Endothelial cell (in vitro differentiated cells): ENCODE measurements at regions not wholly inside any gene's neighbourhood (a gene's known extent, or its start where the extent isn't known, plus 50 kb on each side); places are given as distances from the start of the nearest gene placed in this dataset.

Experiments
- DNase-seq: peaks from one replicate; pipeline ENCODE4 v3.0.0; 2021; ENCODE audit warnings: low spot score
- H3K27ac Mint-ChIP-seq: one replicate; pipeline ENCODE4 v1.8.0; 2021; ENCODE audit warnings: mixed read lengths, inconsistent platforms; ENCODE audit not compliant: unreplicated experiment
- H3K27me3 Mint-ChIP-seq: one replicate; pipeline ENCODE4 v1.8.0; 2021; ENCODE audit warnings: mild to moderate bottlenecking, moderate library complexity, mixed read lengths, inconsistent platforms; ENCODE audit not compliant: unreplicated experiment
- H3K36me3 Mint-ChIP-seq: one replicate; pipeline ENCODE4 v1.8.0; 2021; ENCODE audit warnings: mild to moderate bottlenecking, low read depth, mixed read lengths, inconsistent platforms; ENCODE audit not compliant: unreplicated experiment
- H3K4me1 Mint-ChIP-seq: one replicate; pipeline ENCODE4 v1.8.0; 2021; ENCODE audit warnings: mild to moderate bottlenecking, mixed read lengths, inconsistent platforms; ENCODE audit not compliant: unreplicated experiment
- H3K4me3 Mint-ChIP-seq: one replicate; pipeline ENCODE4 v1.8.0; 2021; ENCODE audit warnings: mild to moderate bottlenecking, mixed read lengths, inconsistent platforms; ENCODE audit not compliant: unreplicated experiment
- H3K9me3 Mint-ChIP-seq: one replicate; pipeline ENCODE4 v1.8.0; 2021; ENCODE audit warnings: mixed read lengths, inconsistent platforms; ENCODE audit not compliant: unreplicated experiment
- CTCF ChIP-seq: fragments of 200-600 bp; sonication (generic); IDR thresholded peaks from one replicate; pipeline ENCODE4 v1.5.0; 2021; ENCODE audit warnings: antibody characterized with exemption; ENCODE audit not compliant: unreplicated experiment

DNA sequence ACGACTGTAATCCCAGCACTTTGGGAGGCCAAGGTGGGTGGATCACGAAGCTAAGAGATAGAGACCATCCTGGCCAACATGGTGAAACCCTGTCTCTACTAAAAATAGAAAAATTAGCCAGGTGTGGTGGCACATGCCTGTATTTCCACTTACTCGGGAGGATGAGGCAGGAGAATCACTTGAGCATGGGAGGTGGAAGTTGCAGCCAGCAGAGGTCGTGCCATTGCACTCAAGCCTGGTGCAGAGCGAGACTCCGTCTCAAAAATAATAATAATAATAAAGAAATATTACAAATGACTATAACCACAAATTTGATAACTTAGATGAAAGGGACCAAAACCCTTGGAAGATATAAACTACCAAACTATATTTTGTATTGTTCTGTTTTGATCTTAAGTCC is 226.3 kb upstream of the GULP1 start:
- Mint-ChIP-seq H3K4me1 (peaks cover 4% of the 10 kb centered on the region), H3K4me3 (no peak overlapping the region), H3K36me3 (no peaks in the 10 kb centered on the region), H3K27me3 (no peaks in the 10 kb centered on the region), H3K9me3 (no peaks in the 10 kb centered on the region), H3K27ac (no peak overlapping the region)
- no peak for DNase-seq
- TF ChIP-seq CTCF, result no peak

DNA sequence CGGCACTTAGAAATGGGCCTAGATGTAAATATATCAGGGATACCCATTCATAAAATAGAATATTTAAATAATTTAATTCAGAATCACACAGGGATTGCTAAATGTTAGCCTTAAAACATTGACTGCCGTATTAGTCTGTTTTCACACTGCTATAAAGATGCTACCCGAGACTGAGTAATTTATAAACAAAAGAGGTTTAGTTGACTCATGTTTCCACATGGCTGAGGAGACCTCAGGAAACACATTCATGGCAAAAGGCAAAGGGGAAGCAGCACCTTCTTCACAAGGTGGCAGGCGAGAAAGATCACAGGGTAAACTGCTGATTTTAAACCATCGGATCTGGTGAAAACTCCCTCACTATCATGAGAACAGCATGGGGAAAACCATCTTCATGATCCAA is 223.6 kb upstream of the GULP1 start:
- H3K27ac Mint-ChIP-seq, result no peak overlapping the region
- TF ChIP-seq CTCF, result no peak
- no peaks in the 10 kb centered on the region for H3K9me3 Mint-ChIP-seq
- peaks cover 2% of the 10 kb centered on the region for H3K27me3 Mint-ChIP-seq
- peaks cover 4% of the 10 kb centered on the region for H3K36me3 Mint-ChIP-seq
- no peak overlapping the region for H3K4me3 Mint-ChIP-seq
- H3K4me1 Mint-ChIP-seq, result peaks cover 4% of the 10 kb centered on the region
- DNase-seq, result no peak

- Mint-ChIP-seq H3K27me3 (peaks cover 4% of the 10 kb centered on the region), H3K27ac (no peak overlapping the region)
- TF ChIP-seq CTCF, result no peak
Measured at GRCh38 chr2:188076149-188077056, 215.3 kb upstream of the GULP1 start.

GRCh38 chr2:188077757-188078156 is 213.9 kb upstream of the GULP1 start:
- peaks cover 2% of the 10 kb centered on the region for H3K27me3 Mint-ChIP-seq
- H3K4me3 Mint-ChIP-seq, result no peak overlapping the region
- no peak for DNase-seq
- no peaks in the 10 kb centered on the region for H3K9me3 Mint-ChIP-seq
- TF ChIP-seq CTCF, result no peak
- no peaks in the 10 kb centered on the region for H3K36me3 Mint-ChIP-seq
- H3K4me1 Mint-ChIP-seq, result no peaks in the 10 kb centered on the region
- H3K27ac Mint-ChIP-seq, result no peak overlapping the region

More at GRCh38 chr2:188076149-188077056, 215.3 kb upstream of the GULP1 start:
- no peaks in the 10 kb centered on the region for H3K9me3 Mint-ChIP-seq
- H3K36me3 Mint-ChIP-seq, result peaks cover 4% of the 10 kb centered on the region
- no peaks in the 10 kb centered on the region for H3K4me1 Mint-ChIP-seq
- no peak for DNase-seq
- H3K4me3 Mint-ChIP-seq, result no peak overlapping the region

DNA sequence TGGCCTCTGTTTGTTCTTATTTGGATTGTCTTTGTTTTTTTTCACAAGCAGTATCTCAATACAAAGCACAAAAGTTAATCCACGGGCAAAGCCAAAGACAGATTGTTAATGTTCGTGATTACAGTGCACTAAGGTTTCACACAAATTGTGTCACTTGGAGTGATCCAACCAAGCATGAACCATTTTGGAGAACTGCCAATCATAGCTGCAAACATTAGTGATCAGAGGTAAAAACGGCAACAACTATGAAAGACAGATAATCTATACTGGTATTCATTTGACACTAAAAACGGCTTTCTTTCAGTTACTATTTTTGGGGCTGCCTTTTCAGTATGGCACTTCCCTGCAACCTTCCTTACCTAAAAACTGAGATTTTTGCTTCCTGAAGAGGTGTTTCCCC is 213.1 kb upstream of the GULP1 start:
- no peaks in the 10 kb centered on the region for H3K36me3 Mint-ChIP-seq
- no peak overlapping the region for H3K27ac Mint-ChIP-seq
- peaks cover 2% of the 10 kb centered on the region for H3K27me3 Mint-ChIP-seq
- H3K9me3 Mint-ChIP-seq, result no peaks in the 10 kb centered on the region
- DNase-seq, result no peak
- TF ChIP-seq CTCF, result no peak
- no peaks in the 10 kb centered on the region for H3K4me1 Mint-ChIP-seq
- no peak overlapping the region for H3K4me3 Mint-ChIP-seq
